Panc1 (cell line): ENCODE measurements at regions not wholly inside any gene's neighbourhood (a gene's known extent, or its start where the extent isn't known, plus 50 kb on each side); places are given as distances from the start of the nearest gene placed in this dataset.

Source experiments
- ATAC-seq: fragments of 200-7000 bp; cut with Tn5 transposase; 2 replicates; pipeline ENCODE4 v1.9.1; 2020; ENCODE audit warnings: mild to moderate bottlenecking, moderate library complexity
- BruUV-seq: library from RNA; stranded (reverse); fragments of 400-500 nt; replicated peaks from 2 replicates; lab custom pipeline; 2021; lab: Mats Ljungman, UMichigan
- CTCF ChIA-PET: fragments of 300-600 bp; sonication (Branson Sonifier 250); formaldehyde crosslinking; loops from one replicate; lab custom pipeline; 2022; ENCODE audit warnings: antibody characterized with exemption; lab: Charles Lee
- POLR2A ChIA-PET: fragments of 300-600 bp; sonication (Branson Sonifier 250); formaldehyde crosslinking; loops from one replicate; lab custom pipeline; 2022; ENCODE audit warnings: antibody characterized with exemption; lab: Charles Lee
- DNase-seq: peaks from one replicate; pipeline ENCODE4 v3.0.0-alpha.2; 2010; ENCODE audit warnings: low read depth, low spot score
- H3K27ac ChIP-seq: 2 replicates; pipeline ENCODE4 v1.5.1; 2011; ENCODE audit warnings: mild to moderate bottlenecking, low read length, inconsistent platforms
- H3K27me3 ChIP-seq: fragments of 200-500 bp; sonication (Bioruptor generic); 2 replicates; pipeline ENCODE4 v1.6.0; 2014; ENCODE audit warnings: low read length, inconsistent platforms; ENCODE audit not compliant: control insufficient read depth, insufficient read depth
- H3K36me3 ChIP-seq: fragments of 200-500 bp; sonication (Bioruptor generic); 2 replicates; pipeline ENCODE4 v1.5.1; 2014; ENCODE audit warnings: inconsistent platforms, mild to moderate bottlenecking, low read length, moderate library complexity; ENCODE audit not compliant: control insufficient read depth, insufficient read depth
- H3K4me1 ChIP-seq: 2 replicates; pipeline ENCODE4 v1.5.1; 2011; ENCODE audit warnings: inconsistent platforms, mild to moderate bottlenecking, low read length, moderate library complexity; ENCODE audit not compliant: control insufficient read depth, insufficient read depth
- H3K4me3 ChIP-seq, 2 experiments: 2 replicates each; pipeline ENCODE4 v1.5.1; 2011 to 2012; ENCODE audit warnings: low read depth in 2 of 2, low read length in 2 of 2, mild to moderate bottlenecking in 2 of 2, inconsistent platforms in 1 of 2, moderate library complexity in 1 of 2
- H3K9me3 ChIP-seq: fragments of 200-500 bp; sonication (Bioruptor generic); 2 replicates; pipeline ENCODE4 v1.5.1; 2014; ENCODE audit warnings: low read depth, mild to moderate bottlenecking, inconsistent platforms, low read length, moderate library complexity; ENCODE audit not compliant: control insufficient read depth, insufficient read depth
- CTCF ChIP-seq: fragments of 450-650 bp; IDR thresholded peaks from 2 replicates; pipeline ENCODE4 v1.5.1; 2017; ENCODE audit warnings: mild to moderate bottlenecking
- POLR2AphosphoS5 ChIP-seq: IDR thresholded peaks from 2 replicates; pipeline ENCODE4 v1.6.1; 2012; ENCODE audit warnings: mild to moderate bottlenecking, low read depth, low read length, moderate library complexity
- REST ChIP-seq, 2 experiments: IDR thresholded peaks; 2 replicates each; pipeline ENCODE4 v1.6.1; 2011 to 2012; ENCODE audit warnings: low read depth in 2 of 2, control low read depth in 1 of 2, low read length in 1 of 2, mild to moderate bottlenecking in 1 of 2, moderate library complexity in 1 of 2; ENCODE audit not compliant: insufficient read depth in 1 of 2
- SIN3A ChIP-seq: IDR thresholded peaks from 2 replicates; pipeline ENCODE4 v1.6.1; 2012; ENCODE audit warnings: low read depth, mild to moderate bottlenecking, low read length, moderate library complexity, borderline replicate concordance; ENCODE audit not compliant: insufficient read depth
- TCF7L2 ChIP-seq: IDR thresholded peaks from 2 replicates; pipeline ENCODE4 v1.6.1; 2011; ENCODE audit warnings: mild to moderate bottlenecking, low read depth, low read length, inconsistent platforms
- in situ Hi-C: cut with HindIII; loops from 2 replicates; pipeline ENCODE4 v1.10.0; 2016; ENCODE audit warnings: low sequenced_read_pairs, low pct_unique_long_range_greater_than_20kb
- intact Hi-C: fragments of 100-400 bp; cut with micrococcal nuclease; formaldehyde crosslinking; loops from one replicate; pipeline ENCODE4 v1.10.0; 2022; ENCODE audit not compliant: unreplicated experiment

DNA sequence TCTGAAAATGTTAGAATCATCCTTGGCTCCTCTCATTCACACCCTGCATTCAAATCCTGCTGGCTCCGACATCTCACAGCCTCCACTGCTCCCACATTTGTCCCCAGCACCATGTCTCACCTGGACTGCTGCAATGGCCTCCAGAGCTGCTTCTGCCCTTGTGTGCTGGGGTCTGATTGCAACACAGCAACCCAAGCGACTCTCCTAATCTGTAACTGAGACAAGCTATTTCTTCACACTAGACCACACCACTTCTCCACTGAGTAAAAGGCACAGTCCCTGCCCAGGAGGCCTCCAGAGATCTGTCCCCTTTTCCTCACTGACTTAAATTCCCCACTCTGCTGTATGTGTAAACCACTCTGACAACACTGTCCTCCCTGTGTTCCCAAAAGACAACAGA, 151.1 kb upstream of the TAS2R1 start:
- ATAC-seq = no peak
- H3K4me3 ChIP-seq = no peak overlapping the region
- no peak overlapping the region for H3K27ac ChIP-seq
- POLR2A ChIA-PET = no interaction called here
- intact Hi-C loops (no loop called here), in situ Hi-C loops (no loop called here)
- CTCF ChIA-PET = no interaction called here
- DNase-seq = no peak
- H3K27me3 ChIP-seq = no peaks in the 10 kb centered on the region
- no peaks in the 10 kb centered on the region for H3K4me1 ChIP-seq
- TF ChIP-seq SIN3A (no peak), TCF7L2 (no peak), CTCF (no peak), POLR2AphosphoS5 (no peak), REST (IDR thresholded peaks at IDR 0.05; ENCODE audit: insufficient read depth in 1 of 2, low read depth in 2 of 2, low read length in 1 of 2) (no peak)
- H3K9me3 ChIP-seq = no peaks in the 10 kb centered on the region
- H3K36me3 ChIP-seq = no peaks in the 10 kb centered on the region
- no TSS peak for BruUV-seq

DNA sequence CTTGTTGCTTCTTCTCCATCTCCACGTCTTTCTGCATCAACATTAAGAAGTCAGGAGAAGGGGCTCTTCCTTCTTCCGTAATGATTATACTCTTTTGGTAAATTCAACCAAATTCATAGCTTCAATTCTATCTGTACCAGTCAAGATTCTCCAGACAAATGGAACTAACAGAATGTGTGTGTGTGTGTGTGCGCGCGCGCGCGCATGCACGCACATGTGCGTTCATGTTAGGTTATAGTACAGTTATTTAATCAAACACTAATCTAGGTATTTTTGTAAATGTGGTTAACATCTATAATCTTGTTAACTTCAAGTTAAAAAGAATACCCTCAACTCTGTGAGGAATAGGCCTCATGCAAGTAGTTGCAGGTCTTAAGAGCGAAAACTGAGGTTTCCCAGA, 150.3 kb upstream of the TAS2R1 start:
- CTCF ChIA-PET = no interaction called here
- ATAC-seq = no peak
- BruUV-seq = no TSS peak
- Histone ChIP-seq H3K27ac (no peak overlapping the region), H3K4me1 (no peaks in the 10 kb centered on the region), H3K36me3 (no peaks in the 10 kb centered on the region), H3K9me3 (no peaks in the 10 kb centered on the region), H3K27me3 (no peaks in the 10 kb centered on the region), H3K4me3 (no peak overlapping the region)
- POLR2A ChIA-PET = no interaction called here
- DNase-seq = no peak
- no peak for TF ChIP-seq REST (IDR thresholded peaks at IDR 0.05; ENCODE audit: insufficient read depth in 1 of 2, low read depth in 2 of 2, low read length in 1 of 2)
- TF ChIP-seq SIN3A = no peak
- no peak for TF ChIP-seq CTCF
- TF ChIP-seq POLR2AphosphoS5 = no peak
- TF ChIP-seq TCF7L2 = no peak
- intact Hi-C loops = no loop called here
- in situ Hi-C loops = no loop called here
